HCT116 (cell line): ENCODE measurements at regions not wholly inside any gene's neighbourhood (a gene's known extent, or its start where the extent isn't known, plus 50 kb on each side); places are given as distances from the start of the nearest gene placed in this dataset.

Experiments
- ATAC-seq: fragments of 200-7000 bp; cut with Tn5 transposase; 2 replicates; pipeline ENCODE4 v1.9.1; 2020; ENCODE audit warnings: mild to moderate bottlenecking, moderate library complexity
- BruUV-seq: library from RNA; stranded (reverse); fragments of 400-500 nt; replicated peaks from 2 replicates; lab custom pipeline; 2021; lab: Mats Ljungman, UMichigan
- CTCF ChIA-PET: fragments of 300-600 bp; sonication (Branson Sonifier 250); formaldehyde crosslinking; loops from one replicate; lab custom pipeline; 2021; ENCODE audit warnings: antibody characterized with exemption; lab: Charles Lee
- POLR2A ChIA-PET: fragments of 300-600, 350-600 bp; sonication (Branson Sonifier 250); formaldehyde crosslinking; loops from one replicate; lab custom pipeline; 2021; ENCODE audit warnings: antibody characterized with exemption; lab: Charles Lee
- RAD21 ChIA-PET, 2 experiments: fragments of 300-600 bp; sonication (Branson Sonifier 250); formaldehyde crosslinking; loops; one replicate each; lab custom pipeline; 2023; ENCODE audit warnings: low total read pairs in 2 of 2; ENCODE audit not compliant: uncharacterized antibody in 2 of 2, unreplicated experiment in 2 of 2, low non-redundant PET in 1 of 2; lab: Charles Lee
- DNase-seq: peaks from one replicate; pipeline ENCODE4 v3.0.0-alpha.2; 2010; ENCODE audit warnings: low read depth, low spot score
- H2AFZ ChIP-seq: fragments of 200-600 bp; shearing (Covaris generic), sonication (generic); 2 replicates; pipeline ENCODE4 v1.6.1; 2017; ENCODE audit warnings: low read depth, mixed run types, mixed read lengths, antibody characterized with exemption, low read length; ENCODE audit not compliant: poor library complexity, severe bottlenecking
- H3K27ac ChIP-seq: 2 replicates; pipeline ENCODE4 v1.5.1; 2012; ENCODE audit warnings: low read depth, low read length
- H3K27me3 ChIP-seq: fragments of 200-600 bp; sonication (generic); 2 replicates; pipeline ENCODE4 v1.6.1; 2016; ENCODE audit warnings: mixed run types, low read length, mixed read lengths; ENCODE audit not compliant: insufficient read depth
- H3K36me3 ChIP-seq, 2 experiments: fragments of 200-500 bp in 1 of 2; fragments of 200-600 bp in 1 of 2; sonication (Bioruptor generic) in 1 of 2; sonication (generic) in 1 of 2; 2 replicates each; pipeline versions ENCODE4 v1.5.1 to v1.6.1; 2014 to 2016; ENCODE audit warnings: low read length in 2 of 2, inconsistent platforms in 1 of 2, mixed read lengths in 1 of 2, mixed run types in 1 of 2; ENCODE audit not compliant: insufficient read depth in 2 of 2, control insufficient read depth in 1 of 2
- H3K4me1 ChIP-seq, 2 experiments: fragments of 200-600 bp in 1 of 2; sonication (generic) in 1 of 2; 2 replicates each; pipeline versions ENCODE4 v1.5.1 to v1.6.1; 2012 to 2017; ENCODE audit warnings: low read length in 2 of 2, inconsistent platforms in 1 of 2, mild to moderate bottlenecking in 1 of 2, mixed read lengths in 1 of 2, mixed run types in 1 of 2, moderate library complexity in 1 of 2; ENCODE audit not compliant: insufficient read depth in 2 of 2, control insufficient read depth in 1 of 2
- H3K4me2 ChIP-seq: fragments of 200-600 bp; sonication (generic); 2 replicates; pipeline ENCODE4 v1.6.1; 2017; ENCODE audit warnings: mixed run types, low read length, mixed read lengths
- H3K4me3 ChIP-seq, 2 experiments: fragments of 200-600 bp in 1 of 2; sonication (generic) in 1 of 2; replicated peaks in 1 of 2; 2 replicates each; pipeline ENCODE4 v1.5.1; 2011 to 2016; ENCODE audit warnings: low read length in 2 of 2, control low read depth in 1 of 2, low read depth in 1 of 2, mild to moderate bottlenecking in 1 of 2, mixed read lengths in 1 of 2, mixed run types in 1 of 2
- H3K79me2 ChIP-seq: fragments of 200-600 bp; sonication (generic); 2 replicates; pipeline ENCODE4 v1.6.1; 2017; ENCODE audit warnings: mild to moderate bottlenecking, mixed run types, low read length, moderate library complexity, mixed read lengths; ENCODE audit not compliant: insufficient read depth
- H3K9ac ChIP-seq: fragments of 200-600 bp; sonication (generic); 2 replicates; pipeline ENCODE4 v1.6.1; 2016; ENCODE audit warnings: low read length, mixed read lengths
- H3K9me2 ChIP-seq: fragments of 200-600 bp; sonication (generic), shearing (Covaris generic); 2 replicates; pipeline ENCODE4 v1.6.1; 2017; ENCODE audit warnings: mixed run types, mild to moderate bottlenecking, moderate library complexity; ENCODE audit not compliant: insufficient read depth
- H3K9me3 ChIP-seq, 2 experiments: fragments of 200-500 bp in 1 of 2; fragments of 200-600 bp in 1 of 2; sonication (Bioruptor generic) in 1 of 2; sonication (generic) in 1 of 2; 2 replicates each; pipeline ENCODE4 v1.6.1; 2014 to 2017; ENCODE audit warnings: low read length in 2 of 2, mixed read lengths in 2 of 2, inconsistent platforms in 1 of 2, low read depth in 1 of 2, mild to moderate bottlenecking in 1 of 2, mixed run types in 1 of 2, moderate library complexity in 1 of 2; ENCODE audit not compliant: control insufficient read depth in 1 of 2, insufficient read depth in 1 of 2
- H4K20me1 ChIP-seq: fragments of 200-600 bp; sonication (generic), shearing (Covaris generic); 2 replicates; pipeline ENCODE4 v1.6.1; 2017; ENCODE audit warnings: mixed run types, mild to moderate bottlenecking, moderate library complexity; ENCODE audit not compliant: insufficient read depth
- FOSL1 ChIP-seq: IDR thresholded peaks from 2 replicates; pipeline ENCODE4 v1.6.1; 2012; ENCODE audit warnings: low read depth
- RAD21 ChIP-seq: IDR thresholded peaks from 2 replicates; pipeline ENCODE4 v1.6.1; 2012; ENCODE audit warnings: low read depth, mild to moderate bottlenecking
- REST ChIP-seq: IDR thresholded peaks from 2 replicates; pipeline ENCODE4 v1.6.1; 2012; ENCODE audit warnings: low read depth
- SP1 ChIP-seq: IDR thresholded peaks from 2 replicates; pipeline ENCODE4 v1.6.1; 2012; ENCODE audit warnings: low read depth
- intact Hi-C: fragments of 100-400 bp; cut with micrococcal nuclease; formaldehyde crosslinking; loops from 2 replicates; pipeline ENCODE4 v1.10.0; 2022

GRCh38 chr6:81939766-81940165 lies 187.3 kb upstream of the TENT5A start:
- ChIA-PET CTCF (no interaction called here), POLR2A (interaction anchor here (1.0 kb wide), 1 partner anchor 187 kb away, joined by 3 read pairs; the partner anchor contains the start of gene TENT5A), RAD21 (no interaction called here)
- no peak overlapping the region for H3K27ac ChIP-seq
- H3K4me1 ChIP-seq = peaks cover 23 to 64% of the 10 kb centered on the region in 2 experiments
- H3K27me3 ChIP-seq = no peaks in the 10 kb centered on the region
- no TSS peak for BruUV-seq
- H2AFZ ChIP-seq = peak overlapping the region; percentile 43
- no peaks in the 10 kb centered on the region for H3K9me3 ChIP-seq
- no peaks in the 10 kb centered on the region for H3K36me3 ChIP-seq
- no peak overlapping the region for H3K4me3 ChIP-seq
- ATAC-seq (peak; percentile 38), DNase-seq (no peak)
- peak overlapping the region; percentile 64 for H3K4me2 ChIP-seq
- peak overlapping the region; percentile 54 for H3K9ac ChIP-seq
- intact Hi-C loops = no loop called here
- H3K9me2 ChIP-seq = no peaks in the 10 kb centered on the region
- no peaks in the 10 kb centered on the region for H3K79me2 ChIP-seq
- no peak for TF ChIP-seq FOSL1
- 0 out of 2 replicates have a peak, but pooled peaks have one; percentile 3 for TF ChIP-seq RAD21
- H4K20me1 ChIP-seq = no peaks in the 10 kb centered on the region

GRCh38 chr6:81938991-81939732 lies 186.7 kb upstream of the TENT5A start:
- peak; percentile 67 for ATAC-seq
- no peaks in the 10 kb centered on the region for H4K20me1 ChIP-seq
- H3K4me3 ChIP-seq = no peak overlapping the region
- peak overlapping the region; percentile 64 for H3K4me2 ChIP-seq
- H3K9me3 ChIP-seq = no peaks in the 10 kb centered on the region
- no peaks in the 10 kb centered on the region for H3K27me3 ChIP-seq
- no TSS peak for BruUV-seq
- peaks cover 23 to 70% of the 10 kb centered on the region in 2 experiments for H3K4me1 ChIP-seq
- H3K9ac ChIP-seq = peak overlapping the region; percentile 54
- ChIA-PET RAD21 (no interaction called here), CTCF (no interaction called here), POLR2A (interaction anchor here (1.0 kb wide), 1 partner anchor 187 kb away, joined by 3 read pairs; the partner anchor contains the start of gene TENT5A)
- DNase-seq = peak; percentile 29
- H2AFZ ChIP-seq = peak overlapping the region; percentile 43
- 0 out of 2 replicates have a peak, but pooled peaks have one; percentile 20 for TF ChIP-seq SP1
- no peak for TF ChIP-seq REST
- no peaks in the 10 kb centered on the region for H3K79me2 ChIP-seq
- no peak overlapping the region for H3K27ac ChIP-seq
- intact Hi-C loops = no loop called here
- no peaks in the 10 kb centered on the region for H3K36me3 ChIP-seq
- H3K9me2 ChIP-seq = no peaks in the 10 kb centered on the region
